T-helper 1 cell treated with Interleukin-12 subunit alpha and Interleukin-12 subunit beta and Interleukin-4 antibody, amounts not matched to agents 30 ng/mL and 1 ng/mL, for 36 hours (primary cell): ENCODE measurements at regions not wholly inside any gene's neighbourhood (a gene's known extent, or its start where the extent isn't known, plus 50 kb on each side); places are given as distances from the start of the nearest gene placed in this dataset.

Experiments
- intact Hi-C: fragments of 100-400 bp; cut with micrococcal nuclease; formaldehyde crosslinking; loops from one replicate; pipeline ENCODE4 v1.15.1; 2024

GRCh38 chr4:184879271-184879670, 53.5 kb upstream of the ACSL1 start:
- intact Hi-C loops, result no loop called here

DNA sequence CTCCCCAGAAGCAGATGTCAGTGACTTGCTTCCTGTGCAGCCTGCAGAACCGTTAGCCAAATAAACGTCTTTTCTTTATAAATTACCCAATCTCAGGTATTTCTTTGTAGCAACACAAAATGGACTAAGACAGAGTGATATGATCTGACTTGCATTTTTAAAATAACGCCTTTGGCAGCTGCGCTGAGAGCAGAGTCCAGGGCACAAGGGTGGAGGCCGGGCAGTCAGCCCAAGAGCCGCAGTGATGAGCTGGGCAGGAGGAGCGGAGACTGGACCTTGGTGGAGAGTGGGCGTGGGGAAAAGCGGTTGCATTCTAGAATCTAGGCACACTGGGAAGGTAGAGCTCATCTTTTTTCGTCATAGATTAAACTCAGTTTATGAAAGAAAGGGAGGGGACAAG, 56.5 kb upstream of the ACSL1 start:
- intact Hi-C loops, result no loop called here

- intact Hi-C loops, result no loop called here
These were observed 57.3 kb upstream of the ACSL1 start for GRCh38 chr4:184883024-184883423.

DNA sequence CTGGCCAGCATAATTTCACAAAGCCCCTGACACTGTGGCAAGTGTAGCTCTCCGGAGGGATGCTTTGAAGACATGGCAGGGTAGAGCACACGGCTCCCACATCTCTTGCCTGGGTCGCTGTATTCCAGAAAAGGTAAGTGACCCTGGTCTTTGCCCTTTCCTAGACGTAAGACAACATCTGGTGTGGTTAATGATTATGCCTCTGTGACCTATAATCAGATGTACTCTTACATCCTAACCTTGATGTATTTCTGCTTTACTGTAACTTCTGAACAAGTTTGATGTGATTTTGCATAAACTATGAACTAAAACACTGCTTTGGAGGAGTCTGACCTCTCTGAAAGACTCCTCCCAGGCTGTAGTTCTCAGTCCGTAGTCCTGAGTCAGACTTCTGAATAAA, 59.1 kb upstream of the ACSL1 start:
- intact Hi-C loops, result no loop called here

GRCh38 chr4:184885602-184886001, 59.8 kb upstream of the ACSL1 start:
- intact Hi-C loops, result no loop called here

- intact Hi-C loops, result no loop called here
These were observed 61.6 kb upstream of the ACSL1 start for GRCh38 chr4:184887333-184887732.

DNA sequence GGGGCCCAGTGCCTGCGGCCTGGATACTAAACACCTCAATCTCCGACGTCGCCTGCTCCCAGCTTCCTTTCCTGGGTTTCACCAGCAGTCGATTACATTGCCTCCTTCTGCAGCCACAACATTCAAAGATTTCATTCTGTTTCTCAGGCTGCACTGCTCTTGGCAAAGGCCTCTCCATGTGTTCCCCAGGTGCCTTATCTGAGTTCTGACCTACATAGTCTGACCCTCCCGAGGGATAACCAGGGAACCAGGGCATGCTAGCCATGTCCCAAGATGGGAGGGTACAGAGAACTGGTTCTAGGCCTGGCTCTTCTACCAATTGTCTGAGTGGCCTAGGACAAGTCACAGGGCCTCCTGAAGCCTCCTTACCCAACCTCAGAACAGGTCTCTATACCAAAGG, 62.2 kb upstream of the ACSL1 start:
- intact Hi-C loops, result loop anchor here (2.0 kb wide), 1 partner anchor 19 kb away; no protein-coding TSS in a partner anchor

DNA sequence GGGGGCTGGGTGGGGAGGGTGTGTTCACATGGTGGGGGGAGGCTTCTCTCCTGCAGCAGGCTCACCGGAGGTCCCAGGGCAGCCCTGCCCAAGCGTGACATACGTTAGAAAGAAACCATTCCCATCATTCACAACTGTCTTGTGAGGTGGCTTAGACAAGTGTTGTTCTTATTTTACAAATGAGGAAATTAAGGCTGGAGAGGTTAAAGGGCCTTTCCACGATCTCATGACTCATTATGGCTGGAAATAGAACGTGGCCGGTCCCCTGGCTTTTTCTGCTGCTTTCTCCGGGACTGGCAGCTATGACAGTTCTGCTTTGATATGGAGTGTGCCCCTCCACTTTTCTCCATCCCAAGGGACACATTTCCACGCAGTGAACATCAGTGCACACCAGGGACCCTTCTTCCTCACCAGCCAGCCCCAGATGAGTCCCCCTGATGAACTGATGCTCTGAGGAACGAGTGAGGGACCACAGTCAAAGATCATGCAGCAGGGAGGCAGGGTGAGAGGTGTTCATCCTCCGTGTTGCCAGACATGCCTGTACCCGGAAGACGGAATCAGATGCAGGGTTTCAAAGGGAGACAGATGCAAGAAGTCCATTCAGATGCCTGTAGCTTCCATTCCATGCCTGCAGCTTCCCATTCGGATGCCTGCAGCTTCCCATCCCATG, 64.0 kb upstream of the ACSL1 start:
- intact Hi-C loops, result loop anchor here (2.0 kb wide), 1 partner anchor 17 kb away; no protein-coding TSS in a partner anchor

GRCh38 chr4:184890499-184890898, 64.7 kb upstream of the ACSL1 start:
- intact Hi-C loops, result no loop called here

DNA sequence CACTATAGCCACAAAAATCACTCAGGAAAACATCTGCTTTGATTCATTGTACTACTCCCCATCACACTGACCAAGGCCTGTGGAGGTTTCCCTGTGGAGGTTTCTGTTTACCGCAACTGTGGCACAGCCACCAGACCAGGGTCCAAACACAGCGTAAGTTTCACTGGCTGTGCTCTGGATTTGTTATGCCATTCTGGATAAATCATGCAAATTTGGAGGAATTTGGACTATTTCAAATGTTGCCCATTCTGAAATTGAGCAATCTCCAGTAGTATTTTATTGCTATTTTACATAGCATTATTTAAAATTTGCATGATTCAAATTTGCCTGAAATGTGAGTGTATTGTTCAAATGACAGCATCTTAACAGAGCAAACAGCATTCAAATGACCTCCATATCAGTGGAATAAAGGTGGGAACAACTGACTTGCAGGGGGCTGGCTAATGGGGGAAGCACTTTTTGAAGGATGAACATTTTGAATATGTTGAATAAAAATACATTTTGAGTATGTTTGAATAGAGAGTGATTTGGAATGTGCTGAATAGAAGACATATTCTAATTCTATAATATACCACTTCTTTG, 66.1 kb upstream of the ACSL1 start:
- intact Hi-C loops, result no loop called here

- intact Hi-C loops, result no loop called here
These were observed 67.2 kb upstream of the ACSL1 start for GRCh38 chr4:184892999-184893398.

GRCh38 chr4:184893801-184894571, 68.2 kb upstream of the ACSL1 start:
- intact Hi-C loops, result no loop called here

GRCh38 chr4:184895012-184895695, 69.4 kb upstream of the ACSL1 start:
- intact Hi-C loops, result no loop called here

GRCh38 chr4:184896868-184897715, 71.3 kb upstream of the ACSL1 start:
- intact Hi-C loops, result no loop called here

DNA sequence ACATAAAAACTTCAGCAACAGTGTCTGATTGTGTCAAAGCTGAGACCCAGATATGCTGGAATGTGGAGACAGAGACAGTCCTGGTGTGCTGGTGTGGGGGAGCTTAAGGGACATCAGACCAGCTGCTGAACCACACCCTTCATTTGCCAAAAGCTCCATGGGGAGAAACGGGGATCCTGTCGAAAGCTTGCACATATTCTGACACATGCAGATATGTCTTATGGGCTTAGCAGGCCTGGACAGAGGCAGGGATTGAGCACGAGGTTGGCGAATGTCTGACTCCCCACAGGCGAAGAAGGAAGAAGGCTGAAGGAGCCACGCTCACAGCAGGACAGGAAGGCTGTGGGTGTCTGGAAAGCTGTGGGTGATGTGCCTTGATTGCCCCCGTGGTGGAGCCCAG, 72.1 kb upstream of the ACSL1 start:
- intact Hi-C loops, result no loop called here

- intact Hi-C loops, result no loop called here
These were observed 73.0 kb upstream of the ACSL1 start for GRCh38 chr4:184898793-184899192.

DNA sequence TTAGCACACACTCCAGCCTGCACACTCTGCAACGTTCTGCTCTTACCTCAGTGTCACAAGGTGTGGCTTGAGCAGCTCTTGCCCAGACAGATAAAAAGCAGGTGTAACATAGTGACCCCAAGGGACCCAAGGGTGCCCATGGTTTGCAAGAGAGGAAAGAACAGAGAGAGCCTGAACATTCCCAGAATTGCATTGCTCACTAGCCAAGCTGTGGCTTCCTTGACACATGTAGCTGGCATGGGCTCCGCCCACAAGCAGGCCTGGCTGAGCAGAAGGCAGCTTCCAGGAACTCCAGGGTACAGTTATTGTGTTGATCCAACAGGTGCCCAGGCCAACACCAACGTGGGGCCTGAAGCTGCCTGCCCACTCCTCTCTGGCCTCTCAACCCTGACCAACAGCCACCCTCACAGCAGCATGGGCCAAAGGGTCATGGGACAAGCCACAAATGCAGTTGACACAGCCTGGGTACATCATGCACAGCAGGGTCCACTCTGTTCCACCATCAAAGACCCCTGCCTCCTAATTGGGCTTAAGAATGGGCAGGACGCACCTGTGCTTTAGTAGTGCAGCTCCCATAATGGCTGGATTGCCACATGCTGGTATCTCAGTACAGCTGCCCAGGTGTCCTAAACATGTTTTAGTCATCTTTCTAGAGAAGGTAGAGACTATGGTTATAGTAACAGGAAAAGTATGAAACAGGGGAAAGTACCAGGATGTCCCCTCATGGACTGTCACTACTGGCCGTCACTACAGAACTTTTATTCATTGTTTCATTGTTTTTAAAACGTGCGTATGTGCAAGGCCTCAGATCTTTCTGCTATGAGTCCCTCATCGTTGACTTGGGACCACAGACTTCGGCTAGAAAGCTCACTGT, 73.7 kb upstream of the ACSL1 start:
- intact Hi-C loops, result no loop called here

GRCh38 chr4:184900184-184900583, 74.4 kb upstream of the ACSL1 start:
- intact Hi-C loops, result no loop called here

- intact Hi-C loops, result no loop called here
These were observed 76.8 kb upstream of the ACSL1 start for GRCh38 chr4:184902550-184902949.
